SIG-M5 (cell line): ENCODE measurements at regions not wholly inside any gene's neighbourhood (a gene's known extent, or its start where the extent isn't known, plus 50 kb on each side); places are given as distances from the start of the nearest gene placed in this dataset.
"Not testable (repeated sequence)": the region's sequence is repeated elsewhere in the genome, so short reads cannot be mapped to it uniquely, and the experiment has no call there.

ENCODE experiments used
- DNase-seq: peaks from one replicate; lab custom pipeline; 2025; lab: John Stamatoyannopoulos, UW

- no peak for DNase-seq
Measured at GRCh38 chr2:198304859-198305258, 500.5 kb downstream of the PLCL1 start.

GRCh38 chr2:198297350-198297749, 493.0 kb downstream of the PLCL1 start:
- no peak for DNase-seq

- DNase-seq, result no peak
Measured at GRCh38 chr2:198296665-198297308, 492.4 kb downstream of the PLCL1 start.

GRCh38 chr2:198293281-198293680, 488.9 kb downstream of the PLCL1 start:
- DNase-seq, result no peak

- DNase-seq, result no peak
Measured at GRCh38 chr2:198289811-198290210, 485.4 kb downstream of the PLCL1 start.

GRCh38 chr2:198287706-198288105, 483.3 kb downstream of the PLCL1 start:
- no peak for DNase-seq

- no peak for DNase-seq
Measured at GRCh38 chr2:198285216-198285615, 480.8 kb downstream of the PLCL1 start.

- no peak for DNase-seq
Measured at GRCh38 chr2:198283146-198283545, 478.8 kb downstream of the PLCL1 start.

GRCh38 chr2:198282061-198282460, 477.7 kb downstream of the PLCL1 start:
- no peak for DNase-seq

- DNase-seq, result no peak
Measured at GRCh38 chr2:198280145-198280544, 475.8 kb downstream of the PLCL1 start.

- DNase-seq, result no peak
Measured at GRCh38 chr2:198279026-198279425, 474.6 kb downstream of the PLCL1 start.

- DNase-seq, result no peak
Measured at GRCh38 chr2:198277181-198277580, 472.8 kb downstream of the PLCL1 start.

- no peak for DNase-seq
Measured at GRCh38 chr2:198273660-198274059, 469.3 kb downstream of the PLCL1 start.

- not testable (repeated sequence) for DNase-seq
Measured at GRCh38 chr2:198270157-198270556, 465.8 kb downstream of the PLCL1 start.

GRCh38 chr2:198268519-198268918, 464.1 kb downstream of the PLCL1 start:
- DNase-seq, result no peak

- no peak for DNase-seq
Measured at GRCh38 chr2:198259496-198259895, 455.1 kb downstream of the PLCL1 start.

- DNase-seq, result no peak
Measured at GRCh38 chr2:198254536-198255090, 450.2 kb downstream of the PLCL1 start.

- DNase-seq, result no peak
Measured at GRCh38 chr2:198253995-198254394, 449.6 kb downstream of the PLCL1 start.

GRCh38 chr2:198252472-198252871, 448.1 kb downstream of the PLCL1 start:
- DNase-seq, result no peak

GRCh38 chr2:198242093-198242492, 437.7 kb downstream of the PLCL1 start:
- no peak for DNase-seq

GRCh38 chr2:198238429-198238828, 434.0 kb downstream of the PLCL1 start:
- no peak for DNase-seq

GRCh38 chr2:198236338-198236737, 431.9 kb downstream of the PLCL1 start:
- DNase-seq, result no peak

GRCh38 chr2:198232281-198232680, 427.9 kb downstream of the PLCL1 start:
- DNase-seq, result no peak

GRCh38 chr2:198231562-198231961, 427.2 kb downstream of the PLCL1 start:
- no peak for DNase-seq
